Sigmoid colon (tissue), 4 donors: ENCODE measurements at regions not wholly inside any gene's neighbourhood (a gene's known extent, or its start where the extent isn't known, plus 50 kb on each side); places are given as distances from the start of the nearest gene placed in this dataset.

Experiments used
- EP300 ChIP-seq, 4 donors: sonication (generic); formaldehyde crosslinking; IDR thresholded peaks; one replicate each; pipeline ENCODE4 v1.6.1; 2017; ENCODE audit warnings: antibody characterized with exemption in 4 of 4
- POLR2AphosphoS5 ChIP-seq, 4 donors: sonication (generic); formaldehyde crosslinking; IDR thresholded peaks; one replicate each; pipeline ENCODE4 v1.6.1; 2017; ENCODE audit warnings: antibody characterized with exemption in 4 of 4
- TF ChIP-seq, protein P1 (sequence below), 4 experiments: fragments of 450-650 bp in 3 of 4; fragments of 200-600 bp in 1 of 4; IDR thresholded peaks; one replicate each; pipeline ENCODE4 v1.5.1; 2016 to 2019; ENCODE audit warnings: antibody characterized with exemption in 4 of 4, mild to moderate bottlenecking in 3 of 4, moderate library complexity in 2 of 4

DNA sequence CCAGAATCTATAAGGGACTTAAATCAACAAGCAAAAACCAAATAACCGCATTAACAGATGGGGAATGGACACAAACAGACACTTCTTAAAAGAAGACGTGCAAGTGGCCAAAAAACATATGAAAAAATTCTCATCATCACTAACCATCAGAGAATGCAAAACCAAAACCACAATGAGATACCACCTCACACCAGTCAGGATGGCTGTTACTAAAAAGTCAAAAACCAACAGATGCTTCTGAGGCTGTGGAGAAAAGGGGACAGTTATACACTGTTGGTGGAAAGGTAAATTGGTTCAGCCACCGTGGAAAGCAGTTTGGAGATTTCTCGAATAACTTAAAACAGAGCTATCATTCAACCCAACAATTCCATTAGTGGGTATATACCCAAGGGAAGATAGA is 124.9 kb upstream of the OLIG2 start:
- TF ChIP-seq, protein P1, sequence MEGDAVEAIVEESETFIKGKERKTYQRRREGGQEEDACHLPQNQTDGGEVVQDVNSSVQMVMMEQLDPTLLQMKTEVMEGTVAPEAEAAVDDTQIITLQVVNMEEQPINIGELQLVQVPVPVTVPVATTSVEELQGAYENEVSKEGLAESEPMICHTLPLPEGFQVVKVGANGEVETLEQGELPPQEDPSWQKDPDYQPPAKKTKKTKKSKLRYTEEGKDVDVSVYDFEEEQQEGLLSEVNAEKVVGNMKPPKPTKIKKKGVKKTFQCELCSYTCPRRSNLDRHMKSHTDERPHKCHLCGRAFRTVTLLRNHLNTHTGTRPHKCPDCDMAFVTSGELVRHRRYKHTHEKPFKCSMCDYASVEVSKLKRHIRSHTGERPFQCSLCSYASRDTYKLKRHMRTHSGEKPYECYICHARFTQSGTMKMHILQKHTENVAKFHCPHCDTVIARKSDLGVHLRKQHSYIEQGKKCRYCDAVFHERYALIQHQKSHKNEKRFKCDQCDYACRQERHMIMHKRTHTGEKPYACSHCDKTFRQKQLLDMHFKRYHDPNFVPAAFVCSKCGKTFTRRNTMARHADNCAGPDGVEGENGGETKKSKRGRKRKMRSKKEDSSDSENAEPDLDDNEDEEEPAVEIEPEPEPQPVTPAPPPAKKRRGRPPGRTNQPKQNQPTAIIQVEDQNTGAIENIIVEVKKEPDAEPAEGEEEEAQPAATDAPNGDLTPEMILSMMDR (IDR thresholded peaks at IDR 0.05), result no peak
- TF ChIP-seq POLR2AphosphoS5 (IDR thresholded peaks at IDR 0.05) (no peak), EP300 (IDR thresholded peaks at IDR 0.05) (no peak)
